ENCODE measurements at regions not wholly inside any gene's neighbourhood (a gene's known extent, or its start where the extent isn't known, plus 50 kb on each side); places are given as distances from the start of the nearest gene placed in this dataset.

- no peak for DNase-seq
Measured at GRCh38 chr15:26178640-26179220, 315.6 kb upstream of the ATP10A start.

GRCh38 chr15:26177816-26178215, 314.7 kb upstream of the ATP10A start:
- no peak for DNase-seq

GRCh38 chr15:26176831-26177230, 313.7 kb upstream of the ATP10A start:
- no peak for DNase-seq

GRCh38 chr15:26171266-26171665, 308.1 kb upstream of the ATP10A start:
- no peak for DNase-seq

GRCh38 chr15:26166429-26166828, 303.3 kb upstream of the ATP10A start:
- no peak for DNase-seq

GRCh38 chr15:26165546-26165945, 302.4 kb upstream of the ATP10A start:
- DNase-seq: no peak

- DNase-seq: no peak
Measured at GRCh38 chr15:26160343-26160742, 297.2 kb upstream of the ATP10A start.

GRCh38 chr15:26158176-26158575, 295.0 kb upstream of the ATP10A start:
- DNase-seq: no peak

GRCh38 chr15:26157081-26157480, 294.0 kb upstream of the ATP10A start:
- DNase-seq: no peak

- no peak for DNase-seq
Measured at GRCh38 chr15:26156051-26156450, 292.9 kb upstream of the ATP10A start.

GRCh38 chr15:26148156-26148860, 285.2 kb upstream of the ATP10A start:
- DNase-seq: no peak

- DNase-seq: no peak
Measured at GRCh38 chr15:26146202-26146601, 283.1 kb upstream of the ATP10A start.

GRCh38 chr15:26145796-26146195, 282.7 kb upstream of the ATP10A start:
- no peak for DNase-seq

- DNase-seq: no peak
Measured at GRCh38 chr15:26144836-26145235, 281.7 kb upstream of the ATP10A start.

- DNase-seq: no peak
Measured at GRCh38 chr15:26143221-26143620, 280.1 kb upstream of the ATP10A start.

GRCh38 chr15:26134812-26135211, 271.7 kb upstream of the ATP10A start:
- DNase-seq: no peak

GRCh38 chr15:26134152-26134551, 271.0 kb upstream of the ATP10A start:
- DNase-seq: no peak

GRCh38 chr15:26132811-26133210, 269.7 kb upstream of the ATP10A start:
- no peak for DNase-seq

GRCh38 chr15:26129852-26130251, 266.7 kb upstream of the ATP10A start:
- DNase-seq: no peak

- DNase-seq: no peak
Measured at GRCh38 chr15:26128611-26129140, 265.5 kb upstream of the ATP10A start.

- DNase-seq: no peak
Measured at GRCh38 chr15:26126819-26127387, 263.8 kb upstream of the ATP10A start.

GRCh38 chr15:26126070-26126469, 262.9 kb upstream of the ATP10A start:
- DNase-seq: no peak

GRCh38 chr15:26125664-26126063, 262.5 kb upstream of the ATP10A start:
- DNase-seq: no peak

GRCh38 chr15:26119322-26119721, 256.2 kb upstream of the ATP10A start:
- no peak for DNase-seq
